Erythroblast (primary cell): ENCODE measurements at regions not wholly inside any gene's neighbourhood (a gene's known extent, or its start where the extent isn't known, plus 50 kb on each side); places are given as distances from the start of the nearest gene placed in this dataset.

ENCODE experiments used
- GATA1 ChIP-seq: IDR thresholded peaks from 2 replicates; pipeline ENCODE4 v1.6.1; 2011; ENCODE audit warnings: low read depth, mild to moderate bottlenecking, control low read depth, low read length, moderate library complexity
- POLR2A ChIP-seq: IDR thresholded peaks from 2 replicates; pipeline ENCODE4 v1.6.1; 2011; ENCODE audit warnings: mild to moderate bottlenecking, low read length

DNA sequence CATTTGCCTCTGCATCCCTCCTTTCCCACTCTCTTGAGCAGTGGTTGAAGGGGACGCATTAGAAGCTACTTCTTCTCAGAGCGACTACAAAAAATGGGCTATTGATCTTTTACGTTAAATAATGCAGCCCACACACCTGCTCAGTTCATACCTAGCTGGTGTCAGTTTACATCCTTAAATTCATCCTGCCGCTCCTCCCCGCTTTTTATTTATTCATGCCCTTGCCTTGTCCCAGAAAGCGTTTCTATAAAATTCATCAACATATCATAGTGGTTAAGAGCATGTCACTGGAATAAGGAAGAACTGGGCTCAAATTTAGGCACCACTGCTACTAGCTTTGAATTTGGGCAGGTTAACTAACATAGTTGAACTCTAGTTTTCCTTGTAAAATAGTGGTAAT is 66.0 kb upstream of the TINAGL1 start:
- TF ChIP-seq POLR2A (no peak), GATA1 (no peak)
